Muscle of leg (tissue), 3 donors: ENCODE measurements at regions not wholly inside any gene's neighbourhood (a gene's known extent, or its start where the extent isn't known, plus 50 kb on each side); places are given as distances from the start of the nearest gene placed in this dataset.
A peak's percentile ranks its signal among the peaks of the same experiment; 100 is the strongest.

Experiments
- DNase-seq: peaks from one replicate; pipeline ENCODE4 v3.0.0; 2013
- H3K27ac ChIP-seq: one replicate; pipeline ENCODE4 v1.5.1; 2013; ENCODE audit warnings: mild to moderate bottlenecking, low read length, control low read depth
- H3K27me3 ChIP-seq: one replicate; pipeline ENCODE4 v1.6.1; 2013; ENCODE audit warnings: low read length; ENCODE audit not compliant: control insufficient read depth, insufficient read depth
- H3K36me3 ChIP-seq: one replicate; pipeline ENCODE4 v1.6.1; 2013; ENCODE audit warnings: low read length; ENCODE audit not compliant: control insufficient read depth, insufficient read depth
- H3K4me1 ChIP-seq: one replicate; pipeline ENCODE4 v1.6.1; 2013; ENCODE audit warnings: low read length; ENCODE audit not compliant: control insufficient read depth, insufficient read depth
- H3K4me3 ChIP-seq: one replicate; pipeline ENCODE4 v1.5.1; 2013; ENCODE audit warnings: low read length, control low read depth
- H3K9me3 ChIP-seq: replicated peaks from 2 replicates; pipeline ENCODE4 v1.6.1; 2013; ENCODE audit warnings: low read depth, low read length; ENCODE audit not compliant: control insufficient read depth
- WGBS: methylation state at CpG from one replicate; pipeline ENCODE4 v1.1.5; 2013; ENCODE audit warnings: missing lambda C conversion rate; ENCODE audit not compliant: insufficient coverage; 5-methylcytosine and 5-hydroxymethylcytosine counted together

- H3K36me3 ChIP-seq = no peaks in the 10 kb centered on the region
- peaks cover 47% of the 10 kb centered on the region for H3K4me1 ChIP-seq
- DNase-seq = peak; percentile 66
- no peak overlapping the region for H3K4me3 ChIP-seq
- H3K9me3 ChIP-seq = no peaks in the 10 kb centered on the region
- peak overlapping the region; percentile 67 for H3K27ac ChIP-seq
- 50% methylated on average over 10 of the region's 11 CpGs for WGBS
- H3K27me3 ChIP-seq = no peaks in the 10 kb centered on the region
Observed at GRCh38 chr20:50395251-50395729, 114.9 kb upstream of the PTPN1 start.

DNA sequence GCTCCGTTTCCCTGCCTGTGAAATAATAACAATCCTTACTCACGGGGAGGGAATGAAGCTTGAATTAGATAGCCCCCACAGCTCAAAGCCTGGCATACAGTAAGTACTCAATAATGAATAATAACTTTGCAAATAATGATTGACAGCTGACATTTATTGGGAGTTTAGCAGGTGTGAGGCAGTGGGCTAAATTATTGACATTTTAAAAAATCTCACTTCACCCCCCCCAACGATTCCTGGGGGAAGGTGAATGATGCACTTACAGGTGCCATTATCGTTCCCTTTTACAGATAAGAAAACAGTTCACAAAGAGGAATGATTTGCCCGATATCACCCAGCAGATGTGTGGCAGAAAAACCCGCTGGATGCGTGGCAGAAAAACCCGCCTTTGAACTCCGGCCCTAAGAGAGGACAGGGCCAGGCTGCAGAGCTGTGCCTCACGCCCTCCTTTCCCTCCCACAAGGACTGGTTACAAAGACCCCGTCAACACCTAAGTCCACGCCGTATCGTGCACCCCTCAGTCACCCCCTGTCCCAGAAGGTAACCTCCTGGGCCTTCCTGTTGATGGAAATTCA, 114.2 kb upstream of the PTPN1 start:
- WGBS = 94% methylated on average over 10 of the region's 14 CpGs
- no peak overlapping the region for H3K4me3 ChIP-seq
- H3K4me1 ChIP-seq = peaks cover 51% of the 10 kb centered on the region
- no peaks in the 10 kb centered on the region for H3K36me3 ChIP-seq
- DNase-seq = no peak
- H3K27ac ChIP-seq = no peak overlapping the region
- no peaks in the 10 kb centered on the region for H3K9me3 ChIP-seq
- no peaks in the 10 kb centered on the region for H3K27me3 ChIP-seq

DNA sequence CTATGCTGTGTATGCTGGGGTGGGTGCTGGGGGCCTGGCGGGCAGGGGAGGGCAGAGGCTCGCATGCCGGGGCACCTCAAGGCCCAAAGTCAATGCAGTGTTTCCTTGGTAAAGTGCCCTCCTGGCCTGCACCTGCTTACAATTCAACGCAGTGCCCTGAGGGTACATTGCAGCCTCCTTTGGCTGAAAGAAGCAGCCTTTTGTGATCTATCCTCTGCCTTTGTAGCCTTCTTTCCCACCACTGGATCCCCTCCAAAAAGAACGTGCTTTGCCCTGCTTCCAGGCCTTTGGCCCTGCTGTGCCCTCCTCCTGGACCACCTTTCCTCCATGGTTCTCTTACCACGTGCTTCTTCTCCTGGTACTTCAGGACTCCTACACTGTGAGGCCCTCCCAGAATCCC, 113.6 kb upstream of the PTPN1 start:
- peaks cover 58% of the 10 kb centered on the region for H3K4me1 ChIP-seq
- no peak overlapping the region for H3K27ac ChIP-seq

GRCh38 chr20:50397058-50397457, 113.1 kb upstream of the PTPN1 start:
- 72% methylated on average over 5 of the region's 5 CpGs for WGBS
- DNase-seq = no peak
- no peak overlapping the region for H3K4me3 ChIP-seq
- no peak overlapping the region for H3K27ac ChIP-seq
- H3K4me1 ChIP-seq = peaks cover 61% of the 10 kb centered on the region
- H3K9me3 ChIP-seq = no peaks in the 10 kb centered on the region
- H3K36me3 ChIP-seq = no peaks in the 10 kb centered on the region
- no peaks in the 10 kb centered on the region for H3K27me3 ChIP-seq

More for the DNA sequence above, 113.6 kb upstream of the PTPN1 start:
- WGBS = 78% methylated on average over 6 of the region's 6 CpGs
- H3K4me3 ChIP-seq = no peak overlapping the region
- H3K9me3 ChIP-seq = no peaks in the 10 kb centered on the region
- H3K27me3 ChIP-seq = no peaks in the 10 kb centered on the region
- H3K36me3 ChIP-seq = no peaks in the 10 kb centered on the region
- no peak for DNase-seq

- Histone ChIP-seq H3K36me3 (no peaks in the 10 kb centered on the region), H3K27me3 (no peaks in the 10 kb centered on the region), H3K9me3 (no peaks in the 10 kb centered on the region), H3K27ac (peak overlapping the region; percentile 86), H3K4me1 (peaks cover 61% of the 10 kb centered on the region), H3K4me3 (no peak overlapping the region)
- WGBS = 74% methylated on average over 8 of the region's 8 CpGs
- DNase-seq = no peak
Observed at GRCh38 chr20:50398064-50398463, 112.1 kb upstream of the PTPN1 start.

DNA sequence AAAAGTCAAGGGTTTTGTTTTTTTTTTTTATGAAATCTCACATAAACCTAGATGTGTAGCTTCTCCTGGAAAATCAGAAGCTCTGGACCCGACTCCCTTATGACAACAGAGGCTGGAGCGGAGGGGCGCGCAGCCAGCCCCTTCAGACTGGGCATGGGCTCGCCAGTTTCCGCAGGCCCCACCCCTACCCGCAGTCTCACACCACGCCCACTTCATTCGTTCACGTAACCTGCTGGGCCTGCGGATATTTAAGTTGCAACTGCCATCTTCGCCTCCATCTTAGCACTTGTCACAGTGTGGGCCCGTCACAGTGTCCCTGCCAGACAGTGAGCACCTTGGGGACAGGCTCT, 111.7 kb upstream of the PTPN1 start:
- peaks cover 59% of the 10 kb centered on the region for H3K4me1 ChIP-seq

DNA sequence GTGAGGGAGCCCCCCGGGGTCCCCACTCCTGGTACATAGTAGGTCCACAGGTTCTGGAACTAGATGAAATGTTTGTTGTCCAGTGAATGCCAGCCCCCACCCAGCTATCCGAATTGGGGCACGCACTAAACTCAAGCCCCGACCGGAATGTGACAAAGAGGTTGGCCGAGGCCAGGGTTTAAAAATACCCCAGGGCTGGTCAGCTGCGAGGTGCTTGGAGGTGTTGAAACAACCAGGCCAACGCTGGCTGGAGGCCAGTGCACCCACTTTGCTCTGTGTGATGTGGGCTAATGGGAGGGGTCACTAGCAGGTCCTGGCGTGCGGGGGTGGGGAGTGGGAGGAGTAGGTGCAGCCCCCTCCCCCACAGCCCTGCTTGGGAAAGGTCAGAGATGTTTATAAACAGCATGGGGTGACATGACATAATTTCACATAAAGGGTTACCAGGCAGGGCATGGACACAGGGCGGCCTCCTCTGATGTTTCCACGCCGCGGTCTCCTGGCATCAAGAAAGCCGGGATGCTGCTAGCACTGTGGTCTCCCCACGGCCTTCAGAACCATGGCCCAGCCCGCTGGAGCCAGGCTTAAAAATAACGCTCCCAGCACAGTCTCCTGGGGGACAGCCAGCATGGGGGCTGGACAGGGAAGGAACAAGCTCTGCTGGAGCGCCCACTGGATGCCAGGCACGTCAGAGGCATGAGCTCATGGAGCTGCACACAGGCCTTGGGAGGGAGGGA, 111.2 kb upstream of the PTPN1 start:
- Histone ChIP-seq H3K36me3 (no peaks in the 10 kb centered on the region), H3K27ac (peak overlapping the region; percentile 86), H3K4me1 (peaks cover 62% of the 10 kb centered on the region), H3K9me3 (no peaks in the 10 kb centered on the region), H3K27me3 (no peaks in the 10 kb centered on the region), H3K4me3 (no peak overlapping the region)
- DNase-seq = peak; percentile 74
- WGBS = 67% methylated on average over 16 of the region's 20 CpGs

More for the DNA sequence above, 111.7 kb upstream of the PTPN1 start:
- DNase-seq = no peak
- H3K36me3 ChIP-seq = no peaks in the 10 kb centered on the region
- H3K27me3 ChIP-seq = no peaks in the 10 kb centered on the region
- 75% methylated on average over 10 of the region's 13 CpGs for WGBS
- H3K4me3 ChIP-seq = no peak overlapping the region
- no peaks in the 10 kb centered on the region for H3K9me3 ChIP-seq
- peak overlapping the region; percentile 86 for H3K27ac ChIP-seq

- Histone ChIP-seq H3K4me1 (peaks cover 58% of the 10 kb centered on the region), H3K27ac (peak overlapping the region; percentile 86)
Observed at GRCh38 chr20:50399555-50399916, 110.6 kb upstream of the PTPN1 start.

GRCh38 chr20:50399917-50400704, 110.1 kb upstream of the PTPN1 start:
- Histone ChIP-seq H3K9me3 (no peaks in the 10 kb centered on the region), H3K27me3 (no peaks in the 10 kb centered on the region), H3K4me3 (no peak overlapping the region), H3K36me3 (no peaks in the 10 kb centered on the region), H3K27ac (peak overlapping the region; percentile 86), H3K4me1 (peaks cover 54% of the 10 kb centered on the region)
- 73% methylated on average over 14 of the region's 15 CpGs for WGBS
- no peak for DNase-seq

More at GRCh38 chr20:50399555-50399916, 110.6 kb upstream of the PTPN1 start:
- no peaks in the 10 kb centered on the region for H3K36me3 ChIP-seq
- WGBS = 73% methylated on average over 9 of the region's 9 CpGs
- no peaks in the 10 kb centered on the region for H3K9me3 ChIP-seq
- no peak for DNase-seq
- H3K27me3 ChIP-seq = no peaks in the 10 kb centered on the region
- no peak overlapping the region for H3K4me3 ChIP-seq
